ENCODE measurements at regions not wholly inside any gene's neighbourhood (a gene's known extent, or its start where the extent isn't known, plus 50 kb on each side); places are given as distances from the start of the nearest gene placed in this dataset.

GRCh38 chr3:118412503-118412902, 622.1 kb downstream of the IGSF11 start:
- no peak for TF ChIP-seq POLR2A (IDR thresholded peaks at IDR 0.05)
- TF ChIP-seq CTCF (IDR thresholded peaks at IDR 0.05 in 4 of 5, conservative IDR thresholded peaks at IDR 0.05 in 1 of 5) = no peak

All from gastrocnemius medialis (tissue), 4 donors.